GM12801 (cell line): ENCODE measurements at regions not wholly inside any gene's neighbourhood (a gene's known extent, or its start where the extent isn't known, plus 50 kb on each side); places are given as distances from the start of the nearest gene placed in this dataset.

Experiments
- TF ChIP-seq, protein P1 (sequence below): IDR thresholded peaks from one replicate; pipeline ENCODE4 v1.5.1; 2011; ENCODE audit warnings: control low read depth; ENCODE audit not compliant: insufficient read length; ENCODE audit errors: extremely low read depth

DNA sequence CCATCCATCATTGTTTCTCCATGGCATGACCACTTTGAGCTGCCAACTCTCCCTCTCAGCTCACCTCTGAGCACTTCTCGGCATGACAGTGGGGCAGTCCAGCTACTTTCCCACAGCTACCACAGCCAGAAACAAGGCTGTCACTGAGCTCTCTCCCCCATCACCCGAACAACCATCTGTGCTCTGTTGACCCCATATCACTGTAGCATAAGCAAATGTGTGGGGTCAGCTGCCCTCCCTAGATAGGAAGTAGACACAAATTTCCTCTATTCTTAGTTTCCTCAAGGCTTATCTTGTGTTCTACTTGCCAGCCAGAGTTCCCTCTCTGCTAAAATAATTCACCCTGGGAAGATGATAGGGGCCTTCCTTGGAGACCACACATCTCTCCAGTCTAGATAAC is 82.6 kb upstream of the FUT8 start:
- TF ChIP-seq, protein P1, sequence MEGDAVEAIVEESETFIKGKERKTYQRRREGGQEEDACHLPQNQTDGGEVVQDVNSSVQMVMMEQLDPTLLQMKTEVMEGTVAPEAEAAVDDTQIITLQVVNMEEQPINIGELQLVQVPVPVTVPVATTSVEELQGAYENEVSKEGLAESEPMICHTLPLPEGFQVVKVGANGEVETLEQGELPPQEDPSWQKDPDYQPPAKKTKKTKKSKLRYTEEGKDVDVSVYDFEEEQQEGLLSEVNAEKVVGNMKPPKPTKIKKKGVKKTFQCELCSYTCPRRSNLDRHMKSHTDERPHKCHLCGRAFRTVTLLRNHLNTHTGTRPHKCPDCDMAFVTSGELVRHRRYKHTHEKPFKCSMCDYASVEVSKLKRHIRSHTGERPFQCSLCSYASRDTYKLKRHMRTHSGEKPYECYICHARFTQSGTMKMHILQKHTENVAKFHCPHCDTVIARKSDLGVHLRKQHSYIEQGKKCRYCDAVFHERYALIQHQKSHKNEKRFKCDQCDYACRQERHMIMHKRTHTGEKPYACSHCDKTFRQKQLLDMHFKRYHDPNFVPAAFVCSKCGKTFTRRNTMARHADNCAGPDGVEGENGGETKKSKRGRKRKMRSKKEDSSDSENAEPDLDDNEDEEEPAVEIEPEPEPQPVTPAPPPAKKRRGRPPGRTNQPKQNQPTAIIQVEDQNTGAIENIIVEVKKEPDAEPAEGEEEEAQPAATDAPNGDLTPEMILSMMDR = no peak

DNA sequence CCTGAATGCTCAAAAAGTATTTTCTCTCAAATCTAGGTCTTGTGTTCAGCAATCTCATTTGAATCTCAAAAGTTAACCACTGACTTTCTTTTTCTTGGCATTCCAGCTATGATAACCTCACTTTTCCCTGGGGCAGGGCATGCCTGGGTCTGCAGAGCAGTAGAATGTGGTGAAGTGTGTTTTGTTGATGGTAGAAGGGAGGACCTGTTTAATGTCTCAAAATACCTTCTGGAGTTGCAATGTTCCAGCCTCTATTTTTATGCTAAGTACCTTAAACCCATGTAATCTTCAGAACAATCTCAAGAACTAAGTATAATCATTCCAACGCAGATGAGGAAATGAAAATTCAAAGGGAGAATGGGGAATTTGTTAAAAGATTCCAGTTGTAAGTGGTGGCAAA is 82.1 kb upstream of the FUT8 start:
- TF ChIP-seq, protein P1 = no peak

DNA sequence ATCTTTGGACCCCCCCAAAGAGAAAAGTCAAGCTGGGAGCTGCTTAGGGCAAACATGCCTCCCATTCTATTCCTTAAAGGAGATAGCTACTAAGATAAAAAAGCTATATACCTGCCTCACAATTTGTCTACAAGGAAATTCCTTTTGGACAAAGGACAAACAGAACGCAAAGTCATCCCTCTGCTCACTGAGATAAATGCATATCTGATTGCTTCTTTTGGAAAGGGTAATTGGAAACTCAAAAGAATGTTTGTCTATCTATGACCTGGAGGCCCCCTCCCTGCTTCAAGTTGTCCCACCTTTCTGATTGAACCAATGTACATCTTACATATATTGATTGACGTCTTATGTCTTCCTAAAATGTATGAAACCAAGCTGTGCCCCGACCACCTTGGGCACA is 80.9 kb upstream of the FUT8 start:
- TF ChIP-seq, protein P1 = no peak

DNA sequence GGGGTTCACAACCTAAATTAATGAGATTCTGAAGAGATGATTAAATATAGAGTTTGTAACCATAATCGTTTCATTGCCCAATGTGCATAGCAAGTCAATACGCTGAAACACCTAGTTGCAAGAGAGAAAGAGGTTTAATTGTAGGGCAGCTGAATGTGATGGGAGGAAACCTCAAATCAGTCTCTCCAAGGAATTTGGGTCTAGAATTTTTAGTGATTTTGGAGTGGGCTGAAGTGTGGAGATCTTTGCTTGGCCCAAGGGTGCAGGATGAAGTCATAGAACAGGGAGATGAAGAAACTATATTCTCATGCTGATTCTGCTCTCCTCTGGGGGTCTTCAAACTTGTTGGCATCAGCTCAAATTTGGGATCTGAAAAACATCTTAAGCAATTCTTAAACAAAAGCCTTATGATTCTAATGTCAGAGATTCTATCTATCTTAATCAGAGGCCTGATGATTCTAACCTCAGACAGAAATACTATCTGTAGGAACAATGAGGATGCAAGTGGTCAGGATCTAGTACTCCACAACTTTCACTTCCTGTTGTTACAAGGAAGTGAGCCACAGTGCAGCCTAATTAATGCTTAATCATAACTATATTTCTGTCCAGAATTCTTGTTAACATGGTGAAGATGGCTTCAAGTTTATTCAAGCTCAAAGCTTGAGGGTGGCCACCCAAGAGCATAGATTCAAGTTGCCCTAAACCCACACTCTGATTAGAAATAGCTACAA is 80.2 kb upstream of the FUT8 start:
- TF ChIP-seq, protein P1 = no peak

DNA sequence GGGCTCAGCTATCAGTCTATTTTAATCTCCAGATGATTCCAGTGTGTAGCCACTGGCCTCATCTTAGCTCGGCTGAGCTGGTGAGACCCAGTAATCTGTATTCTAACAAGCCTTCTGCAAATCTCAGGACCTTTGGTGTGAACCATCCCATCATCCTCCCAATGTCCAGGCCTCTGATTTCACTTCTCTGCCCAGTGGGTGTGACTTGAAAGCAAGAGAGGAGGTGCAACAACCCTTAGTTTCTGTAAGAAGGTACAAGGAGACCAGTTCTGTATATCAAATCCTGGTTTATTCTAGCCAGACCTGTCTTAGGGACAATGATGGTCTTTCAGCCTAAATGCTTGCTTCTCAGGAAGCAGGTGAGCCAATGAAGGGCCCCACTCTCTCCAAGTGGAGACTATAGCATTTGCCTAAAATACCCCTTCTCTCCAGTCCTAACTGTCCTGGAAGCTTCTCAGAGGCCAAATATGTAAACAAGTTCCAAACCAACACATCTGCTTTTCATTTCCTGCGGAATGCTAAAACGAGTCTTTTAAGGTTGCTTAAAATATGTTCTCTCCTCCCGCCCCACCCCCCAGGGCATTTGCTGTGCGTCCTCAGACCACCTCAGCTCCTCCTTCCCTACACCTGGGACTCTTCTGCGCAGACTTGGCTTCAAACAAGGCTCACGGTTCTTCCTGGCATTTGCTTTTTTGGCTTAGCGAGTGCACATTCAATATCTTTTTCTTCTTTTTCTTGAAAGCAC is 78.4 kb upstream of the FUT8 start:
- TF ChIP-seq, protein P1 = no peak

DNA sequence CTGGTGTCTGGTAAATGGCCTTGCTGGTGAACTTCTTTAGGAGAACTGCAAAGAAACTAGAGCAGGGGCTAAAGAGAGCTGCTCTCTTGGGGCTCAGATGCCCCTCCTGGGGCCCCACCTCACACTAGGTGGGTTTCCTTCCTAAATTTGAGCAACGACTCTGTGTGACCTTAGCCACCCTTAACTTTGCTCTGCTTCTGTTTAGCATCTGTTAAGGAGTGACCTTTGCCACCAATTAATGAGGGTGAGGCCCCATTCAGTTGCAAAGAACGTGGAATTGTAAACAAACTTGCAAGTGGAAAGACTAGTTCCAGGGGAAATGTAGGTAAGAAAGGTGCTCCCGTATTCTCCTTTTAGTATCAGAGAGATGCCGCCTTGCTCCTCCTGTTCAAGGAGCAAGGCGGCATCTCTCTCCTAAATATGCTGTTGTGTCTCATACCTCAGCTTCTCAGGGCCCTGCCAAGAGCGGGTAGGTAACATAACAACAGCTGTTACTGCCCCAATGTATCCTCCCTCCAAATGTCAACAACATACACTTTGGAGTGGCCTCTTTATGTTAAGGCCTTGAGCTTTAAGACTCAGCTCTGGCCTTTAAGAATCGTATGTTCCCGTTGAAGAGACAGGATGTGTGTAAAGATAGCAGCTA is 77.6 kb upstream of the FUT8 start:
- TF ChIP-seq, protein P1 = no peak

DNA sequence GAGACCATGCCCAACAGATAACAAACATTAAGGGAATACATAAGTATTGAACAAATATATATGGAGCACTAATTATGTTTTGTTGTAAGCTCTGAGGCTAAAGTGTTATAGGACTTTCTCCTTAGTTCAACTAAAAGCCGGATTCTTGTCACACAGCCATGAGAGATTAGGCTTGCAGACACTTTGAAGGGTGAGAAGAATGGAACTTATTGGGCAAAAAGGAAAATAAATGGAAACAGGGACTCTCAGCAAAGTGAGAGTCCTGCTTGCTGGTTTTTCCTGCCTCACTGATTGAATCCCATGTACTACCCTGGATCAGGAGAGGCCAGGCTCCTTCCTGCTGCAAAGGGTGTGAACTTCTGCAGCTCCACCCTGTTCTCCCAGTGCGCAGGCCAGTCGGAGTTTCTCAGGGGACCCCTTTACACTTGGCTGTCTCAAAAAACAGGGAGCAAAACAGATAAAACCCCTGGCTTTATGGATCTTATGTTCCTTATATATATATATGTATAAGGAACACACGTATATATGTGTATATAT is 77.1 kb upstream of the FUT8 start:
- TF ChIP-seq, protein P1 = no peak
